ENCODE measurements at regions not wholly inside any gene's neighbourhood (a gene's known extent, or its start where the extent isn't known, plus 50 kb on each side); places are given as distances from the start of the nearest gene placed in this dataset.

- TF ChIP-seq CTCF (IDR thresholded peaks at IDR 0.05): no peak
- TF ChIP-seq POLR2A (IDR thresholded peaks at IDR 0.05): no peak
These were observed 1231.7 kb upstream of the TMEM132C start for GRCh38 chr12:127035011-127035879.
